A549 (cell line): ENCODE measurements at regions not wholly inside any gene's neighbourhood (a gene's known extent, or its start where the extent isn't known, plus 50 kb on each side); places are given as distances from the start of the nearest gene placed in this dataset.

ENCODE experiments used
- ATAC-seq, 2 experiments: fragments of 200-7000 bp in 1 of 2; fragments of >200 bp in 1 of 2; cut with Nextera tagmentation in 1 of 2; cut with Tn5 transposase in 1 of 2; 3 replicates each; pipeline versions ENCODE4 v1.8.0 to v1.9.1; 2018 to 2020; ENCODE audit warnings: mild to moderate bottlenecking in 1 of 2, moderate library complexity in 1 of 2
- CTCF ChIA-PET: fragments of 300-600 bp; sonication (Branson Sonifier 250); formaldehyde crosslinking; extraction: SDS; loops from one replicate; lab custom pipeline; 2021; ENCODE audit warnings: antibody characterized with exemption, inconsistent platforms; lab: Yijun Ruan, JAX
- POLR2A ChIA-PET: fragments of 350-600 bp; formaldehyde crosslinking; extraction: SDS; loops from one replicate; lab custom pipeline; 2021; ENCODE audit warnings: antibody characterized with exemption, inconsistent platforms; lab: Yijun Ruan, JAX
- DNase-seq, 2 experiments: peaks; one replicate each; pipeline versions ENCODE4 v3.0.0 to v3.0.0-alpha.2; 2011 to 2016; ENCODE audit warnings: low read depth in 1 of 2, low spot score in 1 of 2
- FAIRE-seq: peaks from 2 replicates; lab custom pipeline; 2011; peaks lifted over from hg19 to GRCh38; lab: Jason Lieb, UNC
- H3K27ac ChIP-seq, 2 experiments: fragments of >200 bp; sonication (Bioruptor Twin); formaldehyde crosslinking; 3 replicates each; pipeline ENCODE4 v1.5.1; 2016 to 2017
- H3K4me1 ChIP-seq: fragments of >200 bp; sonication (Bioruptor Twin); formaldehyde crosslinking; 3 replicates; pipeline ENCODE4 v1.6.1; 2016
- H3K4me2 ChIP-seq: fragments of >200 bp; sonication (Bioruptor Twin); formaldehyde crosslinking; 3 replicates; pipeline ENCODE4 v1.6.1; 2016
- H3K4me3 ChIP-seq: fragments of >200 bp; sonication (Bioruptor Twin); formaldehyde crosslinking; 3 replicates; pipeline ENCODE4 v1.5.1; 2016
- H3K9me3 ChIP-seq: fragments of >200 bp; sonication (Bioruptor Twin); formaldehyde crosslinking; 3 replicates; pipeline ENCODE4 v1.6.1; 2016
- BCL3 ChIP-seq: fragments of >200 bp; sonication (Bioruptor Twin); formaldehyde crosslinking; IDR thresholded peaks from 3 replicates; pipeline ENCODE4 v1.6.1; 2016
- BHLHE40 ChIP-seq: IDR thresholded peaks from 2 replicates; pipeline ENCODE4 v1.6.1; 2012; ENCODE audit warnings: low read depth, low read length, inconsistent platforms
- CEBPB ChIP-seq, 2 experiments: fragments of >200 bp in 1 of 2; sonication (Bioruptor Twin) in 1 of 2; formaldehyde crosslinking in 1 of 2; IDR thresholded peaks; 2 replicates each; pipeline ENCODE4 v1.6.1; 2012 to 2016
- CHD4 ChIP-seq: fragments of 200-600 bp; sonication (generic); IDR thresholded peaks from 2 replicates; pipeline ENCODE4 v1.6.1; 2016; ENCODE audit warnings: antibody characterized with exemption, mild to moderate bottlenecking, borderline replicate concordance
- E2F6 ChIP-seq: IDR thresholded peaks from 2 replicates; pipeline ENCODE4 v1.6.1; 2012; ENCODE audit warnings: low read depth, borderline replicate concordance
- ESRRA ChIP-seq: fragments of 150-350 bp; IDR thresholded peaks from 2 replicates; pipeline ENCODE4 v1.6.1; 2014; ENCODE audit warnings: mild to moderate bottlenecking, low read length, borderline replicate concordance
- FOSL2 ChIP-seq, 2 experiments: fragments of 450-650 bp in 1 of 2; fragments of >200 bp in 1 of 2; sonication (Bioruptor Twin) in 1 of 2; formaldehyde crosslinking; IDR thresholded peaks; 2 replicates each; pipeline versions ENCODE4 v1.5.0 to v1.6.1; 2016 to 2020; ENCODE audit warnings: mild to moderate bottlenecking in 1 of 2, moderate library complexity in 1 of 2
- FOXS1 ChIP-seq: fragments of 250-450 bp; sonication (Bioruptor Pico); IDR thresholded peaks from 2 replicates; pipeline ENCODE4 v1.5.0; 2020; ENCODE audit warnings: mild to moderate bottlenecking, moderate library complexity
- GATA3 ChIP-seq: IDR thresholded peaks from 2 replicates; pipeline ENCODE4 v1.6.1; 2012; ENCODE audit warnings: borderline replicate concordance
- HES2 ChIP-seq: fragments of >200 bp; sonication (Bioruptor Twin); formaldehyde crosslinking; IDR thresholded peaks from 2 replicates; pipeline ENCODE4 v1.6.1; 2016
- HEYL ChIP-seq: fragments of 250-450 bp; sonication (Bioruptor Pico); IDR thresholded peaks from 2 replicates; pipeline ENCODE4 v1.8.0; 2021; ENCODE audit warnings: mild to moderate bottlenecking, moderate library complexity
- HMGXB4 ChIP-seq: fragments of 250-450 bp; sonication (Bioruptor Pico); IDR thresholded peaks from 2 replicates; pipeline ENCODE4 v1.5.0; 2021; ENCODE audit warnings: mild to moderate bottlenecking, moderate library complexity, borderline replicate concordance
- HOXA7 ChIP-seq: fragments of 250-450 bp; sonication (Bioruptor Pico); IDR thresholded peaks from 2 replicates; pipeline ENCODE4 v1.5.0; 2020; ENCODE audit warnings: mild to moderate bottlenecking, moderate library complexity
- HOXB5 ChIP-seq: fragments of 250-450 bp; sonication (Bioruptor Pico); IDR thresholded peaks from 2 replicates; pipeline ENCODE4 v1.5.0; 2020; ENCODE audit warnings: mild to moderate bottlenecking, moderate library complexity
- JUN ChIP-seq, 2 experiments: fragments of >200 bp; sonication (Bioruptor Twin); formaldehyde crosslinking; IDR thresholded peaks; 2 replicates in 1 of 2; 3 replicates in 1 of 2; pipeline ENCODE4 v1.6.1; 2016 to 2017
- JUNB ChIP-seq: fragments of >200 bp; sonication (Bioruptor Twin); formaldehyde crosslinking; IDR thresholded peaks from 2 replicates; pipeline ENCODE4 v1.6.1; 2016
- KDM1A ChIP-seq: fragments of 200-600 bp; sonication (generic); IDR thresholded peaks from 2 replicates; pipeline ENCODE4 v1.6.1; 2016; ENCODE audit warnings: low read depth, mild to moderate bottlenecking
- MAZ ChIP-seq: fragments of 150-350 bp; IDR thresholded peaks from 2 replicates; pipeline ENCODE4 v1.6.1; 2014; ENCODE audit warnings: antibody characterized with exemption, low read depth, low read length, borderline replicate concordance
- MYC ChIP-seq: IDR thresholded peaks from 2 replicates; pipeline ENCODE4 v1.6.1; 2012; ENCODE audit warnings: mild to moderate bottlenecking, inconsistent platforms, low read length, improper control_type of control experiment, borderline replicate concordance
- NFE2L2 ChIP-seq: fragments of 150-350 bp; conservative IDR thresholded peaks from 2 replicates; pipeline ENCODE4 v1.6.1; 2014; ENCODE audit warnings: low read length
- NPAS2 ChIP-seq: fragments of 250-450 bp; sonication (Bioruptor Pico); IDR thresholded peaks from 2 replicates; pipeline ENCODE4 v1.8.0; 2022; ENCODE audit warnings: mild to moderate bottlenecking, moderate library complexity, borderline replicate concordance
- PHF8 ChIP-seq: fragments of 200-600 bp; sonication (generic); IDR thresholded peaks from 2 replicates; pipeline ENCODE4 v1.6.1; 2016; ENCODE audit warnings: low read depth, mild to moderate bottlenecking, antibody characterized with exemption, moderate library complexity, borderline replicate concordance
- POLR2A ChIP-seq: IDR thresholded peaks from 2 replicates; pipeline ENCODE4 v1.6.1; 2012; ENCODE audit warnings: mild to moderate bottlenecking, low read length
- POLR2AphosphoS2 ChIP-seq: conservative IDR thresholded peaks from 2 replicates; pipeline ENCODE4 v1.6.1; 2012; ENCODE audit warnings: low read length, improper control_type of control experiment, inconsistent platforms
- RAD21 ChIP-seq, 2 experiments: fragments of >200 bp in 1 of 2; sonication (Bioruptor Twin) in 1 of 2; formaldehyde crosslinking in 1 of 2; IDR thresholded peaks in 1 of 2; conservative IDR thresholded peaks in 1 of 2; 2 replicates in 1 of 2; 3 replicates in 1 of 2; pipeline ENCODE4 v1.6.1; 2012 to 2018; ENCODE audit warnings: inconsistent platforms in 1 of 2
- RCOR1 ChIP-seq: fragments of 150-350 bp; IDR thresholded peaks from 2 replicates; pipeline ENCODE4 v1.6.1; 2014; ENCODE audit warnings: antibody characterized with exemption, low read length, low read depth
- RFX5 ChIP-seq: fragments of 450-650 bp; IDR thresholded peaks from 2 replicates; pipeline ENCODE4 v1.7.1; 2014; ENCODE audit warnings: antibody characterized with exemption, mild to moderate bottlenecking, moderate library complexity
- SREBF2 ChIP-seq: fragments of 450-650 bp; IDR thresholded peaks from 2 replicates; pipeline ENCODE4 v1.6.1; 2014; ENCODE audit warnings: mild to moderate bottlenecking, moderate library complexity
- USF2 ChIP-seq: fragments of 450-650 bp; IDR thresholded peaks from 2 replicates; pipeline ENCODE4 v1.6.1; 2014; ENCODE audit warnings: antibody characterized with exemption
- WGBS: methylation state at CpG from one replicate; pipeline ENCODE4 v1.1.6; 2017; ENCODE audit errors: missing lambda C conversion rate; 5-methylcytosine and 5-hydroxymethylcytosine counted together

GRCh38 chr6:104638841-104639290 lies 220.9 kb downstream of the HACE1 start:
- H3K4me2 ChIP-seq: no peak overlapping the region
- DNase-seq (no peak), FAIRE-seq (no peak), ATAC-seq (no peak)
- no peak overlapping the region for H3K4me3 ChIP-seq
- H3K27ac ChIP-seq: no peak overlapping the region
- no peaks in the 10 kb centered on the region for H3K4me1 ChIP-seq
- CTCF ChIA-PET: no interaction called here
- H3K9me3 ChIP-seq: no peaks in the 10 kb centered on the region
- POLR2A ChIA-PET: no interaction called here
- TF ChIP-seq FOSL2 (IDR thresholded peaks at IDR 0.05) (no peak), FOSL2 (CRISPR knock-in tag; IDR thresholded peaks at IDR 0.05) (no peak), HES2 (no peak), BCL3 (no peak), HOXB5 (no peak), KDM1A (no peak), JUNB (no peak), USF2 (no peak), GATA3 (no peak), MYC (no peak), RFX5 (no peak), BHLHE40 (no peak), POLR2A (no peak), CEBPB (IDR thresholded peaks at IDR 0.05) (no peak), NPAS2 (CRISPR knock-in tag) (no peak), HOXA7 (CRISPR knock-in tag) (no peak), HMGXB4 (CRISPR knock-in tag) (no peak), NFE2L2 (no peak), CHD4 (no peak)
- TF ChIP-seq, all 56 proteins: peak for 0
- 65% methylated on average over 4 of the region's 4 CpGs for WGBS

- H3K27ac ChIP-seq: no peak overlapping the region
- no peak for DNase-seq
- ChIA-PET POLR2A (no interaction called here), CTCF (no interaction called here)
- WGBS: 77% methylated on average over 4 of the region's 4 CpGs
- H3K4me2 ChIP-seq: no peak overlapping the region
- TF ChIP-seq RAD21 (conservative IDR thresholded peaks at IDR 0.05 in 1 of 2, IDR thresholded peaks at IDR 0.05 in 1 of 2) (no peak), BCL3 (no peak), HOXA7 (CRISPR knock-in tag) (no peak), HEYL (CRISPR knock-in tag) (no peak), RCOR1 (no peak), E2F6 (no peak), MYC (no peak), ESRRA (no peak), JUN (IDR thresholded peaks at IDR 0.05) (no peak), POLR2AphosphoS2 (no peak), RFX5 (no peak), SREBF2 (no peak), FOSL2 (IDR thresholded peaks at IDR 0.05) (no peak), FOSL2 (CRISPR knock-in tag; IDR thresholded peaks at IDR 0.05) (no peak), MAZ (no peak), PHF8 (no peak), HMGXB4 (CRISPR knock-in tag) (no peak), FOXS1 (CRISPR knock-in tag) (no peak), POLR2A (no peak), BHLHE40 (no peak)
- no peaks in the 10 kb centered on the region for H3K9me3 ChIP-seq
- ATAC-seq: no peak
- FAIRE-seq: no peak
- H3K4me3 ChIP-seq: no peak overlapping the region
- H3K4me1 ChIP-seq: no peaks in the 10 kb centered on the region
These were observed 226.6 kb downstream of the HACE1 start for GRCh38 chr6:104633125-104633524.
